ENCODE measurements at regions not wholly inside any gene's neighbourhood (a gene's known extent, or its start where the extent isn't known, plus 50 kb on each side); places are given as distances from the start of the nearest gene placed in this dataset.

- TF ChIP-seq CTCF (conservative IDR thresholded peaks at IDR 0.05; ENCODE audit: low read depth, low read length) (no peak), EZH2 (IDR thresholded peaks at IDR 0.05; ENCODE audit: low read length, unreplicated experiment) (no peak)
These were observed 626.2 kb upstream of the CDH7 start for GRCh38 chr18:65124633-65125032.

All from PC-3 (cell line).